GM12878 (cell line): ENCODE measurements at regions not wholly inside any gene's neighbourhood (a gene's known extent, or its start where the extent isn't known, plus 50 kb on each side); places are given as distances from the start of the nearest gene placed in this dataset.

Experiments
- ATAC-seq: fragments of 200-7000 bp; cut with Tn5 transposase; 3 replicates; pipeline ENCODE4 v1.9.1; 2020; ENCODE audit warnings: mild to moderate bottlenecking, moderate library complexity
- BruUV-seq: library from RNA; stranded (reverse); fragments of 400-500 nt; replicated peaks from 2 replicates; lab custom pipeline; 2021; lab: Mats Ljungman, UMichigan
- CTCF ChIA-PET: fragments of 300-600 bp; sonication (Branson Sonifier 250); formaldehyde crosslinking; extraction: SDS; loops from one replicate; lab custom pipeline; 2021; ENCODE audit warnings: inconsistent platforms; lab: Yijun Ruan, JAX
- POLR2A ChIA-PET: fragments of 350-600 bp; formaldehyde crosslinking; extraction: SDS; loops from one replicate; lab custom pipeline; 2021; ENCODE audit warnings: inconsistent platforms; lab: Charles Lee
- RAD21 ChIA-PET: fragments of 300-600 bp; sonication (Branson Sonifier 250); formaldehyde crosslinking; loops from one replicate; lab custom pipeline; 2023; ENCODE audit warnings: antibody characterized with exemption; ENCODE audit not compliant: unreplicated experiment; lab: Charles Lee
- SMC1A ChIA-PET: fragments of 300-600 bp; sonication (Branson Sonifier 250); formaldehyde crosslinking; loops from one replicate; lab custom pipeline; 2023; ENCODE audit not compliant: unreplicated experiment, uncharacterized antibody; lab: Charles Lee
- DNase-seq: peaks from one replicate; pipeline ENCODE4 v3.0.0-alpha.2; 2011; ENCODE audit warnings: low read depth, low spot score
- FAIRE-seq: peaks from 3 replicates; lab custom pipeline; 2011; peaks lifted over from hg19 to GRCh38; lab: Jason Lieb, UNC
- H2AFZ ChIP-seq: 2 replicates; pipeline ENCODE4 v1.6.0; 2011; ENCODE audit warnings: low read depth, low read length, control low read depth; ENCODE audit not compliant: control insufficient read depth
- H3K27ac ChIP-seq: 2 replicates; pipeline ENCODE4 v1.5.1; 2011; ENCODE audit warnings: control low read depth; ENCODE audit not compliant: control insufficient read depth, insufficient read depth
- H3K27me3 ChIP-seq, 2 experiments: replicated peaks in 1 of 2; 2 replicates each; pipeline versions ENCODE4 v1.6.0 to v1.6.1; 2011; ENCODE audit warnings: low read length in 1 of 2; ENCODE audit not compliant: control insufficient read depth in 2 of 2, insufficient read depth in 2 of 2
- H3K36me3 ChIP-seq, 2 experiments: 2 replicates each; pipeline ENCODE4 v1.5.1; 2011; ENCODE audit warnings: low read length in 1 of 2; ENCODE audit not compliant: control insufficient read depth in 2 of 2, insufficient read depth in 2 of 2
- H3K4me1 ChIP-seq: 2 replicates; pipeline ENCODE4 v1.6.1; 2011; ENCODE audit warnings: mild to moderate bottlenecking, low read length, moderate library complexity, mixed read lengths; ENCODE audit not compliant: control insufficient read depth, insufficient read depth
- H3K4me2 ChIP-seq: 2 replicates; pipeline ENCODE4 v1.6.0; 2011; ENCODE audit warnings: control low read depth; ENCODE audit not compliant: control insufficient read depth, insufficient read depth
- H3K4me3 ChIP-seq: fragments of 200-600 bp; sonication (generic); 2 replicates; pipeline ENCODE4 v1.5.1; 2016
- H3K79me2 ChIP-seq: 2 replicates; pipeline ENCODE4 v1.6.0; 2011; ENCODE audit warnings: low read length; ENCODE audit not compliant: control insufficient read depth, insufficient read depth
- H3K9ac ChIP-seq: 2 replicates; pipeline ENCODE4 v1.8.0; 2011; ENCODE audit warnings: low read length, control low read depth, mixed read lengths; ENCODE audit not compliant: control insufficient read depth, insufficient read depth
- H3K9me3 ChIP-seq: replicated peaks from 3 replicates; pipeline ENCODE4 v1.5.1; 2011; ENCODE audit warnings: mild to moderate bottlenecking, low read length; ENCODE audit not compliant: control insufficient read depth, insufficient read depth
- H4K20me1 ChIP-seq: 2 replicates; pipeline ENCODE4 v1.6.0; 2011; ENCODE audit not compliant: control insufficient read depth, insufficient read depth
- PRDM15 ChIP-seq: fragments of 450-650 bp; formaldehyde crosslinking; IDR thresholded peaks from 2 replicates; pipeline ENCODE4 v1.4.0; 2020; ENCODE audit warnings: mild to moderate bottlenecking, moderate library complexity
- SRF ChIP-seq, 2 experiments: IDR thresholded peaks; 2 replicates each; pipeline ENCODE4 v1.6.1; 2011; ENCODE audit warnings: low read depth in 2 of 2, low read length in 2 of 2, mild to moderate bottlenecking in 1 of 2, moderate library complexity in 1 of 2
- TBL1XR1 ChIP-seq: IDR thresholded peaks from 2 replicates; pipeline ENCODE4 v1.6.1; 2012; ENCODE audit warnings: low read depth, low read length, improper control_type of control experiment
- TCF12 ChIP-seq: IDR thresholded peaks from 2 replicates; pipeline ENCODE4 v1.6.1; 2011; ENCODE audit warnings: low read depth, mild to moderate bottlenecking, low read length
- ZNF207 ChIP-seq: fragments of 450-650 bp; IDR thresholded peaks from 2 replicates; pipeline ENCODE4 v1.6.1; 2014; ENCODE audit warnings: antibody characterized with exemption, mild to moderate bottlenecking, borderline replicate concordance
- ZNF592 ChIP-seq: fragments of 450-650 bp; IDR thresholded peaks from 2 replicates; pipeline ENCODE4 v1.6.1; 2017; ENCODE audit warnings: mild to moderate bottlenecking, moderate library complexity
- WGBS: methylation state at CpG from one replicate; pipeline ENCODE4 v1.1.6; 2016; ENCODE audit warnings: low lambda C conversion rate; ENCODE audit not compliant: insufficient replicate concordance, insufficient coverage; ENCODE audit errors: missing lambda C conversion rate; 5-methylcytosine and 5-hydroxymethylcytosine counted together
- in situ Hi-C: fragments of 300-500 bp; cut with MboI; formaldehyde crosslinking; loops from 9 replicates; pipeline ENCODE4 v1.14.3; 2018; ENCODE audit warnings: mixed read lengths
- intact Hi-C: fragments of 100-400 bp; cut with micrococcal nuclease; formaldehyde crosslinking; loops from one replicate; pipeline ENCODE4 v1.14.2; 2022; ENCODE audit not compliant: unreplicated experiment
- TF ChIP-seq, protein P1 (sequence below): fragments of 450-650 bp; IDR thresholded peaks from 2 replicates; pipeline ENCODE4 v1.6.1; 2017; ENCODE audit warnings: low read depth, mild to moderate bottlenecking, moderate library complexity

GRCh38 chr17:14843086-14843795 lies 421.9 kb downstream of the PMP22 start:
- TF ChIP-seq SRF (IDR thresholded peaks at IDR 0.05; ENCODE audit: low read depth in 2 of 2, low read length in 2 of 2) (no peak), TCF12 (no peak), PRDM15 (no peak), ZNF592 (no peak), ZNF207 (no peak), TBL1XR1 (no peak)
- TF ChIP-seq, protein P1, sequence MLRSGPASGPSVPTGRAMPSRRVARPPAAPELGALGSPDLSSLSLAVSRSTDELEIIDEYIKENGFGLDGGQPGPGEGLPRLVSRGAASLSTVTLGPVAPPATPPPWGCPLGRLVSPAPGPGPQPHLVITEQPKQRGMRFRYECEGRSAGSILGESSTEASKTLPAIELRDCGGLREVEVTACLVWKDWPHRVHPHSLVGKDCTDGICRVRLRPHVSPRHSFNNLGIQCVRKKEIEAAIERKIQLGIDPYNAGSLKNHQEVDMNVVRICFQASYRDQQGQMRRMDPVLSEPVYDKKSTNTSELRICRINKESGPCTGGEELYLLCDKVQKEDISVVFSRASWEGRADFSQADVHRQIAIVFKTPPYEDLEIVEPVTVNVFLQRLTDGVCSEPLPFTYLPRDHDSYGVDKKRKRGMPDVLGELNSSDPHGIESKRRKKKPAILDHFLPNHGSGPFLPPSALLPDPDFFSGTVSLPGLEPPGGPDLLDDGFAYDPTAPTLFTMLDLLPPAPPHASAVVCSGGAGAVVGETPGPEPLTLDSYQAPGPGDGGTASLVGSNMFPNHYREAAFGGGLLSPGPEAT: no peak
- in situ Hi-C loops (no loop called here), intact Hi-C loops (no loop called here)
- ChIA-PET POLR2A (no interaction called here), SMC1A (no interaction called here), RAD21 (no interaction called here), CTCF (no interaction called here)
- Histone ChIP-seq H2AFZ (no peak overlapping the region), H3K27ac (no peak overlapping the region), H3K9ac (no peak overlapping the region), H3K36me3 (no peaks in the 10 kb centered on the region), H3K9me3 (no peaks in the 10 kb centered on the region), H4K20me1 (no peaks in the 10 kb centered on the region), H3K79me2 (no peaks in the 10 kb centered on the region), H3K4me1 (no peaks in the 10 kb centered on the region), H3K27me3 (no peaks in the 10 kb centered on the region), H3K4me3 (no peak overlapping the region), H3K4me2 (no peak overlapping the region)
- FAIRE-seq (no peak), DNase-seq (no peak), ATAC-seq (no peak)
- 34% methylated on average over 8 of the region's 8 CpGs for WGBS
- no TSS peak for BruUV-seq
